Anterior cingulate cortex (tissue), 58 donors: ENCODE measurements at regions not wholly inside any gene's neighbourhood (a gene's known extent, or its start where the extent isn't known, plus 50 kb on each side); places are given as distances from the start of the nearest gene placed in this dataset.

ENCODE experiments used
- DNase-seq, 58 donors: peaks; one replicate each; lab custom pipeline; 2025; lab: John Stamatoyannopoulos, UW

- DNase-seq, result no peak
Observed at GRCh38 chr7:132677918-132678317, 101.6 kb upstream of the PLXNA4 start.

DNA sequence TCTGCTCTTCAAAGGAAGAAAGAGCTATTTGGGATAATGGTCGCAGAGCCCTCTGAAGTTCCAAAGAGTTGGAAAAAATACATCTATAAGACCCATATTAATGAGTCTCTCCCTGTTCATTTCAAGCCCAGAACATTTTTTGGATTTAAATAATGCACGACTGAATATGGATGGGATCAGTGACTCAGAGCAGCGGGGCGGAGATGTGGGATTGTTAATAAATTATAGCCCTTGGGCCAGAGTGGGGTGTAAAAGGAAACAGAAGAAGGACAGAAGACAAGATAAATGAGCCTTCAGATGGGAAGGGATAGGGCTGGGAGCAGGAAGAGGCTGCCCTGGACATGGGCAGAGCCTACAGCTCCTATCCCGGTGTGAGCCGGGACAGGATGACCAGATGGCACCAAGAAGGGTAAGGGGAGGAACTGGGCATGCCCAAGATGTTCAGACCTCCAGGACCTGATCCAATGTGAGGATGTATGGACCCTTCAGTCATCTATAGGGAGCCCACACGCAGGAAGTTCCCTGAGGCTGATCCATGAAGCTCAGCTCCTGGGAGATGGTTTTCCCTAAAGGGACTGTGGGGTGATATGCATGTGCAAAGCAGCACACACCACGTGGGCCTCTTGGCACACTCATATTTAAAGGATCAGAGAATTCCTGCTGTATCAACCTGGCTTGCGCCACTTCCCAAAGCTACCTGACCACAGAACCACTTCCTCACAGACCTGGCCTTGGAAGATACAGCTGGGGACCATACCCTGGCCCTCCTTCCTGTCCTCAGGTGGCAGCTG, 96.1 kb upstream of the PLXNA4 start:
- DNase-seq, result no peak

GRCh38 chr7:132666774-132667172, 90.5 kb upstream of the PLXNA4 start:
- DNase-seq, result peak in 1 of 58 donors; percentile 10

DNA sequence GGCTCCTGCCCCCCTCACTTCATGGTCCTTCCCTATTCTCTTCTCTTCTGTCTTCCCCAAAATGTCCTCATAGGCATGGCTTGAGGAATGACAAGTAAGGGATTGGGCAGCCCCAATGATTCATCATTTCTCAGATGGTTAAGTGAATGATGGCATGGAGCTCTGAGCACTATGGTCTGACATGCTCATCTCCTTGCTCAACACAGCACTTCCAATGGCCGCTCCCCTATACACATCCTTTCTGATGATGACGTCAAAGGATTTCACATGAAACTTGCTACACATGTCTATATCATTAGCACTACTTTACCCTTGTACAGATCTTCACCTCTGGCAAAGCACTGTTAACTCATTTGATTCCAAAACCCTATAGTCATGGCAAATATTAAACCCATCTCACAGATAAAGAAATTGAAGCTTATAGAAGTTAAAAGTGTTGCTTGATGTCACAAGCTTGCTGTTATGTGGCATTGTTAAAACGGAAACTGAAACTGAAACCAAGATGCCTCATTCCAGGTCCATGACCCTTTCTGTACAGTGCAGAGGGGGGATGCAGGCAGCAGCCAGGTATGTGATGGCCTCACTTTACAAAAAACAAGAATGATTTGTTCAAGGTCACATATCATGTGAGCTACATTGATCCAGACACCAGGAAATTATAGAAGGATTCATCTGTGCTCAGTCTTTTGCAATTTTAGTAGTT, 90.0 kb upstream of the PLXNA4 start:
- DNase-seq, result no peak

GRCh38 chr7:132656846-132657776, 80.8 kb upstream of the PLXNA4 start:
- no peak for DNase-seq

DNA sequence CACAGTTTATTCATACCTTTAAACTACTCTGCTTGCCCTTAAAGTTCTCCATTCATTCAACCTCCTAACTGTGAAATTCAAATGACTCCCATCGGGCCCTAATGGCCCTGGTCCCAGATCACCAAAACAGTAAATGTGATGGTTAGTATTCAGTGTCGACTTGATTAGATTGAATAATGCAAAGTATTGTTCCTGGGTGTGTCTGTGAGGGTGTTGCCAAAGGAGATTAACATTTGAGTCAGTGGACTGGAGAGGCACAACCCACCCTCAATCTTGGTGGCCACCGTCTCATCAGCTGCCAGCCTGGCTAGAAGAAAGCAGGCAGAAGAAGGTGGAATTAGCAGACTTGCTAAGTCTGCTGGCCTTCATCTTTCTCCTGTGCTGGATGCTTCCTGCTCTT, 80.1 kb upstream of the PLXNA4 start:
- DNase-seq, result no peak

DNA sequence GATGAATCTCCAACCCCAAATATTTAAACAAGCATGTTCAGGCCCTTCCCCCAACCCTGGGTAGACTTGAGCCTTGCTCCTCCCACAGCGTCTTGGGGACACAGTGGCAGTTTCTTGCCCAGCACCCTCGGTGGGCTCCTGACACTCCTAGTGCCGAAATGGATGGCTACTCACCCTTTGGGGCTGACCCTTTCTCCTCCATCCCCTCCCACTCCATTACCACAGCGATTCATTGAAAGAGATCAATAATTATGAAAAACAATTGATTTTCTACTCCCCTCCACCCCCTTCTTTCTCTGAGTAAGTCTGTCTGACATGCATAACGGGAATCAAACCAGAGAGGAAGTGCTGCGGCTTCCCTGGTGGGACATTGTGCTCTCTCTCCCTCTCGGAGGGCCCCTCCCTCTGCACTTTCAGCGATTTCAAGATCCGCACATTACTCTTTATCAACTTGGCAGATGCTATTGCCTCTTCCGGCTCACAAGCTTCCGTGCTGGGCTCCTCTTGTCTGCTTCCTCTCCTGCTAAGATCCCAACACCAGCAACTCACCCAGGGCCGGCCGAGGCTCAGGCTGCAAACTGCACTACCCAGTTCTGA, 79.0 kb upstream of the PLXNA4 start:
- peak in 24 of 58 donors; percentile 2 to 55 (median 12) for DNase-seq

DNA sequence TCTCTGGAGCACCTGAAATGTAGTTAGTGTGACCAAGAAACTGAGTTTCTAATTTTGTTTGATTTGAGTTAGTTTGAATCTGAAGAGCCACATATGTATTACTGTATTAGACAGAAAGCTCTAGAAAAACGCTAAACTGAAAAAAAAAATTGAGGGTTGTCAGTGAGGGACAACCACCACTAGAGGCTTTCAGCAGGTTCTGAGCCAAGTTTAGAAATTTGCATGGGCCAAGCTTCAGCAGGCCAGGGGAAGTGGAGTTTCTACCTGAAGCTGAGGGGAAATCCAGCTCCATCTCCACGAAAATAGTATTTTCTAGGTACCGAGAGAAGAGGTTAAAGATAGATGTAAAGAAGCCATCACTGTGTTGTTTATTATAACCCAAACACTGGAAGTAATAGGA, 77.9 kb upstream of the PLXNA4 start:
- DNase-seq, result no peak

DNA sequence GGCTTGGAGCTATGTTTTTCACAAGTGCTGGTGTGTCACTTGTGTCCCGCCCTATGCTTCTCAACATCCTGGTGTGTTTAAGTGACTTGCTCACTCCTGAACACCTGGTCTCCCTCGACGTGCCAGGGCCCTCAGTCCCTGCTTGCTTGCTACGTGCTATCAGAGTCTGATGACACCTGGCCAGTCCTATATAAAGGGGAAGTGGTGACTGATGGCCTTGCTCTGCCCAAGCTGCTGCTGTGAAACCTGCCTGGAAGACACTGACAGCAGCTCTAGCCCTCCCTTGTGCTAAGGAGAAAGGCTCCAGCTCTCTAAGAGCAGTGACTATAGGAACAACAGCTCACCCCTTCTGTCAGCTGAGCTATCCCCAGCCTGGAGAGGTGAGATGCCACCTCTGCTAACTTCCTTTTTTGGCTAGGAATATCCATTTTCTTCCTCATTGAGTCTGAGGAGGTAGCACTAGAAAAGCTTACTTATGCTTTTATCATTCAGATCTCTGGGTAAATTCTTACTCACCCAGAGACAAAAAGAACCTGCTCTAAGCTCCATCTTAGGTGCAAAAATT, 77.2 kb upstream of the PLXNA4 start:
- peak in 1 of 58 donors; percentile 5 for DNase-seq

- DNase-seq, result no peak
Observed at GRCh38 chr7:132652507-132652906, 76.2 kb upstream of the PLXNA4 start.

DNA sequence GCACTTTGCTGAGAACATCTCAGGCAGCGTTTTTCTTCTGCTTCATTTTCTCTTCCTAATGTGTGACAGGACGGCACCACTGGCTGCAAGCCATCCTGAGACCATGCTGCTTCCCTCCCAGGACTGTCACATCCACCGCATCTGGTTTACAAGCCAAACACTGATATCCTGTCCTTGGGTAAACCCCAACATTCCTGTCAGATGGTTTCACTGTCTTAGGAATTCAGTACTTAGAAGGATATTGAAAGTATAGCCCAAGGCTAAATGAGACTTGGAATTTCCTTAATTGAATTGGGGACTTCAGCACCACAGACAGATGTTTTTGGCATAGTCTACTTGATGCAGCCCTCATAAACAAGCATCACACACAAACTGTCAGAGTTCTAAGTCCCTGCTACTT, 74.2 kb upstream of the PLXNA4 start:
- DNase-seq, result no peak

GRCh38 chr7:132647311-132647710, 71.0 kb upstream of the PLXNA4 start:
- no peak for DNase-seq

DNA sequence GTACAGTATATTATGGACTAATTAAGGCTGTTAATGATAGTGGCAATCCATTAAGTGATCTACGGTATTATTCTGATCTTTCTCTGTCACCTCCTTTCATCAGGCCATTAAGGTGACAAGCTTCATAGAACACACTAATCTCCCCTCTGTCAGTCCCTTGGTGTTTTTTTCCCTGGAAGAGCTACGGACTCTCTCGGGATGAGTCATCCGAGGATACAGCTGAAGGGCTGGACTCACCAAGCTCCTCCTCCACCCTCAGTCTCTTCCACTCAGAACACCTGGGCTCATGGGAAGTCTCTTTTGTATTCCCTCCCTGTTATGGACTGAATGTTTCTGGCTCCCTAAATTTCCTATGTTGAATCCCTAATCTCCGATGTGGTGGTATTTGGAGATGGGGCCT, 69.8 kb upstream of the PLXNA4 start:
- DNase-seq, result no peak

DNA sequence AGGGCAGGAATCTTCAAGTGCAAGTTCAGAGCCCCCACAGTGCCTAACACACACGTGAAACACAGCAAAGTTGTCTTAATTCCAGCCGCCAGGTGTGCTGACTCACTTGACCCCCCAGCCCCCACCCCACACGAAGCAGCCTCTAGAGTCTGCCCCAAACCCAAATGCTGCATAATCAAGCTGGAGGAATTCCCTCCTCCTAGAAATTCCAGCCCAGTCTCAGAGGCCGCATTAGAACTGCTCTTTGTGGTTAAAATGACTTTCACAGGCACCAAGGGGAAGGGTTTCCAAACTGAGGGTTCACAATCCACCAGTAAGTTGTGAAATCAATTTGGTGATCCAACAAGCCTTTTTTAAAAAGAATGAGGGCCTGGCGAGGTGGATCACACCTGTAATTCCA, 67.0 kb upstream of the PLXNA4 start:
- DNase-seq, result no peak

DNA sequence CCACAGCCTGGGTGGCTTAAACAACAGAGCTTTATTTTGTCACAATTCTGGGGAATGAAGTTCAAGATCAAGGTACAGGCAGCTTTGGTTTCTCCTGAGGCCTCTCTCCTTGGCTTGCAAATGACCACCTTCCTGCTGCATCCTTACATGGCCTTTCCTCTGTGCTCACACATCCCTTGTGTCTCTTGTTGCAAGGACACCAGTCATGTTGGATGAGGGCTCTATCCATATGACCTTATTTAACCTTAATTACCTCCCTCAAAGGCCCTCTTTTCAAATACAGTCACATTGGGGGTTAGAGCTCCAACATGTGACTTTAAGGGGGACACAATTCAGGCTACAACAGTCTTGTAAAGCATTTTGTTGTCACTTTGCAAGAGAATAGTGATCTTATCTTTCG, 65.0 kb upstream of the PLXNA4 start:
- no peak for DNase-seq

DNA sequence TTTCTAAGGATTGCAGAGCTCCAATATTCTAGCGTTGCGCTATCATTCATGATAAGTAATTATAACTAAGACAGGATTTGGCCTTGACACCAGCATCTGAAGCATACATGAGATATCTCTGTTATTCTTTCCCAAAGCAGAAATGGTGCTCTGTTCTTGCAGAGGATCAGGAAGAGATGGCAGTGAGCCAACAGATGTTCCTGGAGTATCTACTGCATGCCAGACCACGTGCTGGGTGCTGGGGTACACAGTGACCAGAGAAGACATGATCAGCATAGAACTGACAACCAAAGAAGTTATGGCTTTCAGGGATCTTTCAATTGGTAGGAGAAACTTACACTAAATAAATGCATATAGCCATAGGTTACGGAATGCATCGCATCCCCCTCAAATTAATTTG, 63.7 kb upstream of the PLXNA4 start:
- no peak for DNase-seq

DNA sequence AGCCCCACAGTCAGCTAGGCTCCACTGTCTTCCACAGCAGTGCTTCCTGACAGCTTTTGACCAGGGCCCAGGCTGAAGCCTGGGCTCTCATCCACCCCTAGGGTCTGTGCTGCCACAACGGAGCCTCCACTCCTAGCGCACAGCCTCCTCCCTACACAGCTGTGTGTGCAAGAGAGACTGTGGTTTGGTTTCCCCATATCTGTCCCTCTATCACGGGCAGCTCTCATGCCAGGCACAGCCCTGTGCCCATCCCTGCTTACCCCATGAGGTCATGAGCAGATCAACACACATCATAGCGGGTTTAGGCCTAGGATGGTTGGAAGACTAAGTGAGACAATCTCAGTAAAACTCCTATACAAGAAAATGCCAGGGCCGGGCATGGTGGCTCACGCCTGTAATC, 61.7 kb upstream of the PLXNA4 start:
- DNase-seq, result no peak

GRCh38 chr7:132636581-132636980, 60.3 kb upstream of the PLXNA4 start:
- no peak for DNase-seq

- DNase-seq, result no peak
Observed at GRCh38 chr7:132635127-132635526, 58.9 kb upstream of the PLXNA4 start.

GRCh38 chr7:132630834-132631233, 54.6 kb upstream of the PLXNA4 start:
- no peak for DNase-seq
